Osteoblast (primary cell): ENCODE measurements at regions not wholly inside any gene's neighbourhood (a gene's known extent, or its start where the extent isn't known, plus 50 kb on each side); places are given as distances from the start of the nearest gene placed in this dataset.

ENCODE experiments used
- DNase-seq: peaks from one replicate; pipeline ENCODE4 v3.0.0; 2011; ENCODE audit warnings: low spot score, mixed read lengths; ENCODE audit not compliant: insufficient read length; ENCODE audit errors: missing footprints
- H2AFZ ChIP-seq: 2 replicates; pipeline ENCODE4 v1.6.0; 2011; ENCODE audit warnings: mild to moderate bottlenecking, low read length
- H3K27ac ChIP-seq: 2 replicates; pipeline ENCODE4 v1.5.1; 2011; ENCODE audit warnings: mild to moderate bottlenecking, low read depth, low read length, moderate library complexity
- H3K27me3 ChIP-seq: 2 replicates; pipeline ENCODE4 v1.6.0; 2012; ENCODE audit warnings: mild to moderate bottlenecking, control low read depth, inconsistent platforms, low read length, moderate library complexity; ENCODE audit not compliant: insufficient read depth
- H3K36me3 ChIP-seq: 2 replicates; pipeline ENCODE4 v1.5.1; 2011; ENCODE audit warnings: mild to moderate bottlenecking, low read length, control low read depth, moderate library complexity; ENCODE audit not compliant: insufficient read depth
- H3K4me1 ChIP-seq: 2 replicates; pipeline ENCODE4 v1.5.1; 2011; ENCODE audit warnings: mild to moderate bottlenecking, low read length, control low read depth, moderate library complexity; ENCODE audit not compliant: insufficient read depth
- H3K4me2 ChIP-seq: 2 replicates; pipeline ENCODE4 v1.6.0; 2011; ENCODE audit warnings: mild to moderate bottlenecking, low read length; ENCODE audit not compliant: insufficient read depth
- H3K4me3 ChIP-seq: fragments of 200-600 bp; sonication (generic); 3 replicates; pipeline ENCODE4 v1.5.1; 2012; ENCODE audit warnings: mild to moderate bottlenecking, low read length, inconsistent platforms; ENCODE audit not compliant: insufficient read depth
- H3K79me2 ChIP-seq: 2 replicates; pipeline ENCODE4 v1.6.0; 2012; ENCODE audit warnings: mild to moderate bottlenecking, low read length, control low read depth, inconsistent platforms; ENCODE audit not compliant: insufficient read depth
- H3K9me3 ChIP-seq: 2 replicates; pipeline ENCODE4 v1.5.1; 2011; ENCODE audit warnings: low read depth, low read length, control low read depth
- H4K20me1 ChIP-seq: 2 replicates; pipeline ENCODE4 v1.6.0; 2012; ENCODE audit warnings: mild to moderate bottlenecking, low read length, control low read depth; ENCODE audit not compliant: insufficient read depth
- CTCF ChIP-seq: IDR thresholded peaks from 2 replicates; pipeline ENCODE4 v1.5.1; 2011; ENCODE audit warnings: mild to moderate bottlenecking, low read depth, low read length, moderate library complexity; ENCODE audit errors: extremely low read depth

DNA sequence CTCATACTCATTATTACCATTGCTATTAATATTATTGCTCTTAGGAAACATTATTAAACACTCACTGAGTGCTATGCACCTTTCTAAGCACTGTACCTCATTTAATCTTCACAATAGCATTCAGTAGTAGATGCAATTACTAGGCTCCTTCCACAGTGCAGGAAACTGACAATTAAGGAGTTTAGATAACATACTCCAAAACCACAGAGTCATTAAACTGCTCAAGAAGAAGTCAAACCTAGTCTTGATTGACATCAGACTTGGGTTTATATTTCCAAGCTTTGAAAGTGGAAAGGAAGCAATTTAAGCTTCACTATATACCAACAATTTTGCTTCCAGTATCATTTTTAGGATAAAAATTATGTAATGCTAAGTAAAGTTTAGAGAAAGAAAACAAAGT, 490.1 kb upstream of the ARRDC4 start:
- no peaks in the 10 kb centered on the region for H3K4me1 ChIP-seq
- H3K4me2 ChIP-seq: no peak overlapping the region
- no peaks in the 10 kb centered on the region for H3K36me3 ChIP-seq
- H3K4me3 ChIP-seq: no peak overlapping the region
- H3K27ac ChIP-seq: no peak overlapping the region
- H4K20me1 ChIP-seq: no peaks in the 10 kb centered on the region
- TF ChIP-seq CTCF: no peak
- H3K9me3 ChIP-seq: no peaks in the 10 kb centered on the region
- no peak for DNase-seq
- no peak overlapping the region for H2AFZ ChIP-seq
- no peaks in the 10 kb centered on the region for H3K27me3 ChIP-seq
- H3K79me2 ChIP-seq: no peaks in the 10 kb centered on the region

GRCh38 chr15:97473627-97474026, 486.9 kb upstream of the ARRDC4 start:
- no peak overlapping the region for H3K27ac ChIP-seq
- no peaks in the 10 kb centered on the region for H3K4me1 ChIP-seq
- H3K4me3 ChIP-seq: no peak overlapping the region
- H3K79me2 ChIP-seq: no peaks in the 10 kb centered on the region
- H3K36me3 ChIP-seq: no peaks in the 10 kb centered on the region
- H3K27me3 ChIP-seq: no peaks in the 10 kb centered on the region
- no peak overlapping the region for H2AFZ ChIP-seq
- H3K9me3 ChIP-seq: no peaks in the 10 kb centered on the region
- TF ChIP-seq CTCF: no peak
- DNase-seq: no peak
- H4K20me1 ChIP-seq: no peaks in the 10 kb centered on the region
- H3K4me2 ChIP-seq: no peak overlapping the region

- no peak for DNase-seq
- Histone ChIP-seq H3K4me3 (no peak overlapping the region), H4K20me1 (no peaks in the 10 kb centered on the region), H3K27ac (no peak overlapping the region), H3K4me2 (no peak overlapping the region), H3K36me3 (no peaks in the 10 kb centered on the region), H3K27me3 (no peaks in the 10 kb centered on the region), H2AFZ (no peak overlapping the region), H3K79me2 (no peaks in the 10 kb centered on the region), H3K9me3 (peaks cover 3% of the 10 kb centered on the region), H3K4me1 (no peaks in the 10 kb centered on the region)
- TF ChIP-seq CTCF: no peak
Observed at GRCh38 chr15:97479957-97480356, 480.5 kb upstream of the ARRDC4 start.

DNA sequence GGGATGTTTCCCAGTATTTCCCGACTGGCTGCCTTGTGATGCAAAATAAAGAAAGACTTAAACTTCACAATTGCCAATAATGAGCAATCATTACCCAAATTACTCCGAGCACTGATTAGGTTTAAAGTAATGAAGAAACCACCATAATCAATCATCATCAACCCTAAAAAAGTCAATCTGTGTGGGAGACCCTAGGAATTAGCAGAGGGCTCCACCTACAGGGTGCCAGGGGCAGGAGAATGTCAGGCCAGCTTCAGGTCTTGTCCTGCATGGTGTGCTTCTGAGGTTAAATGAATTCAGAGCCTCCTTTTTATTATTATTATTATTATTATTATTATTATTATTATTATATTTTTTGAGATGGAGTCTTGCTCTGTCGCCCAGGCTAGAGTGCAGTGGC, 478.0 kb upstream of the ARRDC4 start:
- Histone ChIP-seq H4K20me1 (no peaks in the 10 kb centered on the region), H3K4me2 (no peak overlapping the region), H3K27ac (no peak overlapping the region), H3K4me1 (no peaks in the 10 kb centered on the region), H3K4me3 (no peak overlapping the region), H3K79me2 (no peaks in the 10 kb centered on the region), H3K9me3 (peaks cover 3% of the 10 kb centered on the region), H2AFZ (no peak overlapping the region), H3K36me3 (no peaks in the 10 kb centered on the region), H3K27me3 (no peaks in the 10 kb centered on the region)
- TF ChIP-seq CTCF: no peak
- no peak for DNase-seq
